Breast epithelium (tissue), 4 donors: ENCODE measurements at regions not wholly inside any gene's neighbourhood (a gene's known extent, or its start where the extent isn't known, plus 50 kb on each side); places are given as distances from the start of the nearest gene placed in this dataset.

Experiments
- DNase-seq, 2 donors: peaks; one replicate each; pipeline ENCODE4 v3.0.0-alpha.2; 2019; ENCODE audit warnings: low spot score in 2 of 2
- H3K27ac ChIP-seq, 2 donors: fragments of 200-600 bp; sonication (generic) in 1 of 2; one replicate each; pipeline ENCODE4 v1.5.1; 2016 to 2019; ENCODE audit warnings: mild to moderate bottlenecking in 1 of 2
- H3K27me3 ChIP-seq, 2 donors: fragments of 200-600 bp; sonication (generic) in 1 of 2; one replicate each; pipeline versions ENCODE4 v1.5.1 to v1.6.0; 2017 to 2019; ENCODE audit warnings: control low read depth in 1 of 2, mild to moderate bottlenecking in 1 of 2
- H3K36me3 ChIP-seq: fragments of 200-600 bp; one replicate; pipeline ENCODE4 v1.5.1; 2019
- H3K4me1 ChIP-seq, 2 donors: fragments of 200-600 bp; sonication (generic); one replicate each; pipeline ENCODE4 v1.5.1; 2016 to 2019; ENCODE audit warnings: control low read depth in 1 of 2
- H3K4me3 ChIP-seq, 3 donors: fragments of 200-600 bp; sonication (generic); 1 replicate in 2 of 3; 2 replicates in 1 of 3; pipeline ENCODE4 v1.5.1; 2016 to 2019; ENCODE audit warnings: mild to moderate bottlenecking in 3 of 3, moderate library complexity in 2 of 3
- H3K9me3 ChIP-seq, 2 donors: fragments of 200-600 bp; sonication (generic) in 1 of 2; one replicate each; pipeline ENCODE4 v1.5.1; 2016 to 2019; ENCODE audit warnings: control low read depth in 1 of 2
- CTCF ChIP-seq, 3 donors: fragments of 450-650 bp; IDR thresholded peaks; one replicate each; pipeline ENCODE4 v1.5.1; 2016 to 2017; ENCODE audit warnings: antibody characterized with exemption in 3 of 3, mild to moderate bottlenecking in 3 of 3, moderate library complexity in 3 of 3
- POLR2A ChIP-seq: fragments of 450-650 bp; IDR thresholded peaks from one replicate; pipeline ENCODE4 v1.6.1; 2016; ENCODE audit warnings: antibody characterized with exemption, mild to moderate bottlenecking, moderate library complexity
- POLR2AphosphoS5 ChIP-seq, 3 donors: sonication (generic); formaldehyde crosslinking; IDR thresholded peaks; one replicate each; pipeline ENCODE4 v1.6.1; 2017; ENCODE audit warnings: antibody characterized with exemption in 3 of 3
- intact Hi-C: fragments of 100-400 bp; cut with DNase I; formaldehyde crosslinking; loops from one replicate; pipeline ENCODE4 v1.15.1; 2023; ENCODE audit warnings: low total_unique reads

GRCh38 chr18:68438983-68439382 lies 275.9 kb downstream of the TMX3 start:
- H3K27me3 ChIP-seq, result peaks cover 0 to 7% of the 10 kb centered on the region in 2 donors
- no peak overlapping the region for H3K27ac ChIP-seq
- no peak overlapping the region for H3K4me3 ChIP-seq
- H3K36me3 ChIP-seq, result no peaks in the 10 kb centered on the region
- no peaks in the 10 kb centered on the region for H3K4me1 ChIP-seq
- TF ChIP-seq POLR2A, result no peak
- no peak for TF ChIP-seq CTCF (IDR thresholded peaks at IDR 0.05)
- TF ChIP-seq POLR2AphosphoS5 (IDR thresholded peaks at IDR 0.05), result no peak
- H3K9me3 ChIP-seq, result no peaks in the 10 kb centered on the region
- intact Hi-C loops, result no loop called here
- DNase-seq, result no peak

- Histone ChIP-seq H3K4me1 (no peaks in the 10 kb centered on the region), H3K4me3 (no peak overlapping the region), H3K27ac (no peak overlapping the region), H3K9me3 (no peaks in the 10 kb centered on the region), H3K27me3 (peaks cover 0 to 7% of the 10 kb centered on the region in 2 donors), H3K36me3 (no peaks in the 10 kb centered on the region)
- TF ChIP-seq POLR2AphosphoS5 (IDR thresholded peaks at IDR 0.05) (no peak), CTCF (IDR thresholded peaks at IDR 0.05) (no peak), POLR2A (no peak)
- DNase-seq, result no peak
- intact Hi-C loops, result no loop called here
These were observed 276.4 kb downstream of the TMX3 start for GRCh38 chr18:68438536-68438935.

- TF ChIP-seq POLR2A (no peak), POLR2AphosphoS5 (IDR thresholded peaks at IDR 0.05) (no peak), CTCF (IDR thresholded peaks at IDR 0.05) (no peak)
- no peaks in the 10 kb centered on the region for H3K4me1 ChIP-seq
- peaks cover 0 to 7% of the 10 kb centered on the region in 2 donors for H3K27me3 ChIP-seq
- intact Hi-C loops, result no loop called here
- no peak for DNase-seq
- no peaks in the 10 kb centered on the region for H3K36me3 ChIP-seq
- no peak overlapping the region for H3K27ac ChIP-seq
- no peaks in the 10 kb centered on the region for H3K9me3 ChIP-seq
- no peak overlapping the region for H3K4me3 ChIP-seq
These were observed 278.4 kb downstream of the TMX3 start for GRCh38 chr18:68436485-68436884.

GRCh38 chr18:68435581-68435980 lies 279.3 kb downstream of the TMX3 start:
- DNase-seq, result no peak
- intact Hi-C loops, result no loop called here

GRCh38 chr18:68431922-68432198 lies 283.0 kb downstream of the TMX3 start:
- H3K4me1 ChIP-seq, result no peaks in the 10 kb centered on the region
- no peaks in the 10 kb centered on the region for H3K27me3 ChIP-seq
- H3K4me3 ChIP-seq, result no peak overlapping the region
- no peak overlapping the region for H3K27ac ChIP-seq
- TF ChIP-seq POLR2A (no peak), POLR2AphosphoS5 (IDR thresholded peaks at IDR 0.05) (no peak), CTCF (IDR thresholded peaks at IDR 0.05) (no peak)
- intact Hi-C loops, result no loop called here
- H3K36me3 ChIP-seq, result no peaks in the 10 kb centered on the region
- no peak for DNase-seq
- H3K9me3 ChIP-seq, result no peaks in the 10 kb centered on the region

More at GRCh38 chr18:68435581-68435980, 279.3 kb downstream of the TMX3 start:
- no peak for TF ChIP-seq CTCF (IDR thresholded peaks at IDR 0.05)
- no peak for TF ChIP-seq POLR2AphosphoS5 (IDR thresholded peaks at IDR 0.05)
- TF ChIP-seq POLR2A, result no peak
- no peaks in the 10 kb centered on the region for H3K4me1 ChIP-seq
- no peak overlapping the region for H3K27ac ChIP-seq
- H3K27me3 ChIP-seq, result no peaks in the 10 kb centered on the region
- no peaks in the 10 kb centered on the region for H3K9me3 ChIP-seq
- no peak overlapping the region for H3K4me3 ChIP-seq
- no peaks in the 10 kb centered on the region for H3K36me3 ChIP-seq
